ENCODE measurements at regions not wholly inside any gene's neighbourhood (a gene's known extent, or its start where the extent isn't known, plus 50 kb on each side); places are given as distances from the start of the nearest gene placed in this dataset.

- Histone ChIP-seq H3K27me3 (ENCODE audit: insufficient read depth, poor library complexity, severe bottlenecking) (no peaks in the 10 kb centered on the region), H3K4me3 (replicated peaks; ENCODE audit: insufficient read depth, low read length) (no peak overlapping the region), H3K27ac (replicated peaks) (no peak overlapping the region)
- TF ChIP-seq CTCF (IDR thresholded peaks at IDR 0.05; ENCODE audit: insufficient read depth, low read length) (no peak), GABPA (IDR thresholded peaks at IDR 0.05; ENCODE audit: low read depth) (no peak), SPI1 (IDR thresholded peaks at IDR 0.05; ENCODE audit: borderline replicate concordance, low read depth) (no peak), REST (IDR thresholded peaks at IDR 0.05; ENCODE audit: insufficient replicate concordance, low read depth) (no peak), POLR2AphosphoS5 (IDR thresholded peaks at IDR 0.05; ENCODE audit: low read depth) (no peak)
- no peak for DNase-seq (ENCODE audit: low read depth in 1 of 2, low spot score in 1 of 2)
These were observed 185.8 kb upstream of the RMST start for GRCh38 chr12:97276661-97277429.

GRCh38 chr12:97283297-97283696 lies 179.3 kb upstream of the RMST start:
- DNase-seq (ENCODE audit: low read depth in 1 of 2, low spot score in 1 of 2), result no peak
- TF ChIP-seq CTCF (IDR thresholded peaks at IDR 0.05; ENCODE audit: insufficient read depth, low read length) (no peak), GABPA (IDR thresholded peaks at IDR 0.05; ENCODE audit: low read depth) (no peak), POLR2AphosphoS5 (IDR thresholded peaks at IDR 0.05; ENCODE audit: low read depth) (no peak), REST (IDR thresholded peaks at IDR 0.05; ENCODE audit: insufficient replicate concordance, low read depth) (no peak), SPI1 (IDR thresholded peaks at IDR 0.05; ENCODE audit: borderline replicate concordance, low read depth) (no peak)

GRCh38 chr12:97288531-97288930 lies 174.1 kb upstream of the RMST start:
- DNase-seq (ENCODE audit: low read depth in 1 of 2, low spot score in 1 of 2), result no peak
- Histone ChIP-seq H3K4me3 (replicated peaks; ENCODE audit: insufficient read depth, low read length) (no peak overlapping the region), H3K27ac (replicated peaks) (no peak overlapping the region), H3K27me3 (ENCODE audit: insufficient read depth, poor library complexity, severe bottlenecking) (no peaks in the 10 kb centered on the region)
- no peak for TF ChIP-seq POLR2AphosphoS5 (IDR thresholded peaks at IDR 0.05; ENCODE audit: low read depth)
- TF ChIP-seq SPI1 (IDR thresholded peaks at IDR 0.05; ENCODE audit: borderline replicate concordance, low read depth), result peak; percentile 3; the same call in 1 of the 2 replicates

More at GRCh38 chr12:97283297-97283696, 179.3 kb upstream of the RMST start:
- no peak overlapping the region for H3K27ac ChIP-seq (replicated peaks)
- no peaks in the 10 kb centered on the region for H3K27me3 ChIP-seq (ENCODE audit: insufficient read depth, poor library complexity, severe bottlenecking)
- H3K4me3 ChIP-seq (replicated peaks; ENCODE audit: insufficient read depth, low read length), result no peak overlapping the region

- Histone ChIP-seq H3K27me3 (ENCODE audit: insufficient read depth, poor library complexity, severe bottlenecking) (no peaks in the 10 kb centered on the region), H3K4me3 (replicated peaks; ENCODE audit: insufficient read depth, low read length) (no peak overlapping the region), H3K27ac (replicated peaks) (no peak overlapping the region)
- no peak for DNase-seq (ENCODE audit: low read depth in 1 of 2, low spot score in 1 of 2)
- TF ChIP-seq CTCF (IDR thresholded peaks at IDR 0.05; ENCODE audit: insufficient read depth, low read length) (no peak), REST (IDR thresholded peaks at IDR 0.05; ENCODE audit: insufficient replicate concordance, low read depth) (no peak), POLR2AphosphoS5 (IDR thresholded peaks at IDR 0.05; ENCODE audit: low read depth) (no peak), GABPA (IDR thresholded peaks at IDR 0.05; ENCODE audit: low read depth) (no peak), SPI1 (IDR thresholded peaks at IDR 0.05; ENCODE audit: borderline replicate concordance, low read depth) (no peak)
These were observed 170.0 kb upstream of the RMST start for GRCh38 chr12:97292588-97292987.
